SH-SY5Y (cell line): ENCODE measurements at regions not wholly inside any gene's neighbourhood (a gene's known extent, or its start where the extent isn't known, plus 50 kb on each side); places are given as distances from the start of the nearest gene placed in this dataset.

Experiments
- GATA2 ChIP-seq: IDR thresholded peaks from 2 replicates; pipeline ENCODE4 v1.6.1; 2011; ENCODE audit warnings: mild to moderate bottlenecking, low read depth, low read length
- GATA3 ChIP-seq: IDR thresholded peaks from 2 replicates; pipeline ENCODE4 v1.6.1; 2011; ENCODE audit warnings: low read depth, mild to moderate bottlenecking, low read length, moderate library complexity

DNA sequence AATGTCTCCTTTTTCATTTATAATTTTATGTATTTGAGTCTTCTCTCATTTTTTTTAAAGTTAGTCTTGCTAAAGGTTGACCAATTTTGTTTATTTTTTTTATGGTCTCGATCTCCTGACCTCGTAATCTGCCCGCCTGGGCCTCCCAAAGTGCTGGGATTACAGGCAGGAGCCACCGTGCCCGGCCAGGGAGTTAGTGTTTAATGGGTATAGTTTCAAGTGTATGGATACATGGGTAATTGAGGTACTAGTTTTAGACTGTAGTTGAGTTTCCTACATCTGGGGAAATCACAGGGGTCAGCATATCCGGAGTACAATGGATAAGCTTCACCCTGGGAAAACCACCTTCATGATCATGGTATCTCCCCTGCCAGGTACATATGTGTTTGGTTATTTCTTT, 267.3 kb upstream of the KCND2 start:
- TF ChIP-seq GATA3 (no peak), GATA2 (no peak)

GRCh38 chr7:120014925-120015465, 258.0 kb upstream of the KCND2 start:
- TF ChIP-seq GATA2 (no peak), GATA3 (no peak)

DNA sequence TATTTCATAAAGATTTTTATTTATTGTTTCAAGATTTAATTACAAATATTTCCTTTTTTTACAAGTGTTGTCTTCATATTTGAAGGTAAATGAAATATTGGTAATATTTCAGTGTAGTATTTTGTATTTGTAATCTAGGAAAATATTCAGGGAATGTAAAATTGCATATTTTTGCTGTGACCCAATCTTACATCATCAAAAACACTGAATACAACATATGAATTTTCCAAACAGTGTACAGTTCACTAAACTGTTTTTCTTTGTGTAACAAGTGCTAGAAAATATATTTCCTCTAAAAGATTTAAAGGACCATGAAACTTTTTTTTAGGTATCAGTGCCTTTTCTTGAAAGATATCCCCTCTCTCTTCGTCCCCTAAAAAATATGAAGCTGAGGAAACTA, 251.9 kb upstream of the KCND2 start:
- no peak for TF ChIP-seq GATA2
- TF ChIP-seq GATA3 = no peak

DNA sequence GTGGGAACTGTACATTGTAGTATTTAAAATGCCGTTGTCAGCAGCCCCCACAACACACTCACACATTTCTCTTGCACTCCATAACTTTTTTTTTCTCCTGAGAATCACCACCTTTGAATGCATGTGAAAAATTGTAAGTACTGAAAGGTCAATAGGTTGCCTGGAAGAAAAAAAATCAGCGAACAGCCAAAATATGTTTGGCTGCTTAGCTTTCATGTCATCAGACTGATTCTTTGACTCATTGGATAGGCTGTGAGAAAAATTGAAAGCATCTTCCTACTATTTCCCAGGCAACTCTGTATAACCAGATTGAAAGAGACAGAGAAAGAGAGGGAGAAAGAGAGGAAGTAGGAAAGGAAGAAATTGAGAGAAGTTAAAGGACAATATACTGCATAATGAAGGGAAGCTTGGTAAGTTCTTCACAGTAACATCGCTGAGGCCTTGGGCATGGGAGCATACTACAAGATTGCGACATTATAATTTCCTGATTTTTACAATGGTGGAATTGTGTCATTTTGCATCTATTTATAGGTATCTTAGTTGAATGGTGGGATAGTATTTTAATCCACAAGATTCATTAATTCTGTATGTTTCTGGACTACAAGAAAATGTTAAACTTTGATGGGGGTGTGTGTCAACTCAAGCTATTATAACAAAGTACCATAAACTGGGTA, 249.3 kb upstream of the KCND2 start:
- TF ChIP-seq GATA2 = no peak
- TF ChIP-seq GATA3 = no peak

- TF ChIP-seq GATA2 (no peak), GATA3 (no peak)
These were observed 244.3 kb upstream of the KCND2 start for GRCh38 chr7:120028636-120029035.

DNA sequence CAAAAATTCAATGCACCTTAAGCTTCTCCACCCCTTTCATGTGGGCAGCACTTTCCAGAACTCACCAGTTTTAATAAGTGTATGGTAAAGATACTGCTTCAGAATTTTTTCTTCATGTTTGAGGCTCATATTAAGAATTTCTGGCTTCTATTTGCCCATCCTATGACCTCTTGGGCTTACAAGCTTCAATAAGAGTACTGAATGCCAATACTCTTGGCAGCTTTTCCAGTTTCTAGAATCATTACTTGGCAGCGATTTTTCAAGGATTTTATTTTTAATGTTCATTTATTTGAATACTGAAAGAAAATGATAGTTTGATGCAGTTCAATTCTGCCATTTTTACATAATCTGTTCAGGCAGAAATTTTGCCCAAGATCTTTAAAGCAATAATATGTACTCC, 242.1 kb upstream of the KCND2 start:
- TF ChIP-seq GATA3 (no peak), GATA2 (no peak)

DNA sequence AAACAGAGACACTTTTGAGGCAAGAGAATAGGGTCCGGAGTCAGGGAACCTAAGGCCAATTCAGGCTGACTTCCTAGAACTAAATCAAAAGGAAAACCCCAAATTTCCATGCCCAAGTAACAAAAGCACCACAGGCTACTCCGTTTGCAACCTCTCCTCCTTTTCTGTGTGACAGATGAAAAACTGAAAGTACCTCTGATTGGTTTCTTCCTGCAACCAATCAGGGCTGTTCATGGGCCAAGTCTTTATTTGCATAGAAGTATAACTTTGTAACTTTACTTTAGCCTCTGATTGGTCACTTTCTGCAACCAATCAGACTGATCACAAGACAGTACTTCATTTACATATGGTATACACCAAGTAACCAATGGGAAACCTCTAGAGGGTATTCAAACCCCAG, 239.9 kb upstream of the KCND2 start:
- TF ChIP-seq GATA2 (no peak), GATA3 (no peak)

- TF ChIP-seq GATA3 (no peak), GATA2 (no peak)
These were observed 233.8 kb upstream of the KCND2 start for GRCh38 chr7:120039138-120039537.

- no peak for TF ChIP-seq GATA2
- TF ChIP-seq GATA3 = no peak
These were observed 231.2 kb upstream of the KCND2 start for GRCh38 chr7:120041798-120042197.

DNA sequence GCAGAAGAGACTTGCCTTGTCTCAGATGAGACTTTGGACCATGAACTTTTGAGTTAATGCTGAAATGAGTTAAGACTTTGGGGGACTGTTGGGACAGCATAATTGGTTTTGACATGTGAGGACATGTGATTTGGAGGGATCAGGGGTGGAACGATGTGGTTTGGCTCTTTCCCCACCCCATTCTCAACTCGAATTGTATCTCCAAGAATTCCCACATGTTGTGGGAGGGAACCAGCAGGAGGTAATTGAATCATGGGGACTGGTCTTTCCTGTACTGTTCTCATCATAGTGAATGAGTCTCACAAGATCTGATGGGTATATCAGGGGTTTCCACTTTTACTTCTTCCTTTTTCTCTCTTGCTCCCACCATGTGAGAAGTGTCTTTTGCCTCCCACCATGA, 229.7 kb upstream of the KCND2 start:
- TF ChIP-seq GATA3 (no peak), GATA2 (no peak)

DNA sequence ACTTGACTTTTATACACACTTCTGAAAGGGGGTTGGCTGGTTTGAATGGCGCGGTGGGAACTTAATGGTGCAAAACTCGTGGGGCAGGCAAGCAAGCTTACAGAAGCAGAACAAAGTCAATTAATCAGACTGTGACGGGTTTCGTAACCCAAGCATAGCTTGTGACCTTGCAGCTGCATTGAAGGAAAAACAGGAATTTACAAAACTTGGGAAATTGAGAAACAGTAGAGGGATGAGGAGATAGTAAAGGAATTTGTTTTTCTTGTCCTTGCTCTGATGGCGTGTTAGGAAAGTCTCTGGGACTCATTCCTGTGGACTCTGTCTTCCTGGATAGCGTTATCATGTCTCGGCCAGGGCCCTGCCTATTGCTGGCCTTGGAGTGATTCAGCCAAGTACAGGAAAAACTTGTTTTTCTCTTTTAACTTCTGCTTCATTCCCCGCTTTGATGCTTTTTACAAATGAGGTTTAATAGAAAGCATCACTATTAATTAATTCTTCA, 220.0 kb upstream of the KCND2 start:
- TF ChIP-seq GATA2 (no peak), GATA3 (no peak)

GRCh38 chr7:120053390-120053961, 219.5 kb upstream of the KCND2 start:
- TF ChIP-seq GATA2 = no peak
- no peak for TF ChIP-seq GATA3

DNA sequence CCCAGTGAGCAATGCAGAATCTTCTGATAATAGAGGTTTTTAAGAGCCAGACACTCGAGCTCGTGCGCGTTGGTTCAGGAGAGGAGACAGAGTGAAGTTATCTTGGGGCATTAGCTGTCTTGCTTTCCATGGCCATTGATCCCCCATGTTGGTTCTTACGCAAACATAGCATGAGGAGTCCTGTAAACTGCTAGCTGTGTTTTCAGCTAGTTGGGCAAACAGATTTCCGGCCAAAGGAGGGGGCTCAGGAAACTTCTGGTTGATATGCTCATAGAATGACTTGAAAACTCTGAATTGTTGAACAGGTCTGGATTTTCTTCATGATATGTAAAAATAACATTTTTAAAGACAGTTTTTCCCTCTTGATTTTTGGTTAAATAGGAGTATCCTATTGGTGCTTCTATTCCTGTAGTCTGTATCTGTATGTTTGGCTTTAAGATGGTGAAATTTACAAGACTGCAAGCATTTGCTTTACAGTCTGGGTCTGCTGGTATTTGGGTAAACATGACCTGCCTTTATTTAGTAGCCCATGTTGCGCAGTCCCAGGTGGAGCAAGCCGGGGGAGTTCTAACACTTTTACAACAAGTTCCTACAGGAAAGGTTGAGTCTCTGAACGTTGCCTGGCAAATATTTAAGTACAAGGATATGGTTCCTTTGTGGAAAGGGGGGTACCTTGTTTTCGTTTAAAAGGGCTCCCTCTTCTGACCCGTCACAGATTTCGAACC, 218.4 kb upstream of the KCND2 start:
- TF ChIP-seq GATA2 (no peak), GATA3 (no peak)

GRCh38 chr7:120055300-120055699, 217.7 kb upstream of the KCND2 start:
- no peak for TF ChIP-seq GATA3

DNA sequence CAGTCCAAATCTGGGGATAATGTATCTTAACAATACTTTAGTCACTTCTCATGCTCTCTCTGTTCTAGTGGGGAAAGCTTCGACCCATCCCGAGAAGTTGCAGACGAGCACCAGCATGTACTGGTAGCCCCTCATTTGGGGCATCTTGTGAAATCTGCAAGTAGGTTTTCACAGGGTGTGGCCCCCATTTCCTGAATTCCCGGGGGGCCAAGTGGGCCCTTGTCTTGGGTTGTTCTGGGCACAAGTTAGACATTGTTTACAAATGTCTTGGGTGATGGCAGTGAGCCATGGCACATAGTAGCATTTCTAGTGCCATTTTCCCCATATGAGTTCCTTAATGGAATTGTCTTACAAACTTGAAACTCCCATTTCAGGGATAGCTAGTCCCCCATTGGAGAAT, 216.7 kb upstream of the KCND2 start:
- TF ChIP-seq GATA3 = no peak
- no peak for TF ChIP-seq GATA2

DNA sequence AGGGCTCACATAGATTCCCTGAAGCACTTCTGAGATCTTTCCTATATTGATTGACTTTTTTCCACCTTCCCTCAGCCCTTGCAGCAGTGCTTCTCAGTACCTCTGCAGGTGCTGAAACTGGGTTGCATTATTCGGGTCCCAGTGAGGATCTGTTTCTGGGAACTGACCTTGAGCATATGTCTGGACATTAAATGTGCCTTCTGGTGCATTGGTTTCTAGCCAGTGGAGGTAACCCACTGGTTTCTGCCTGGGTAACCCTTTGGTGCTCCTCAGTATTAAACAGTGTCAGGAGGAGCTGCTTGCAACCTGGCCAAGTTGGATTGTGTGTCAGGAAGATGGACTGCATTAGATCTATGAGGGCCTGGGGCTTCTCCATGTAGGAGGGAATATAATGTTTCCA, 213.3 kb upstream of the KCND2 start:
- TF ChIP-seq GATA3 = no peak
- no peak for TF ChIP-seq GATA2
